ENCODE measurements at regions not wholly inside any gene's neighbourhood (a gene's known extent, or its start where the extent isn't known, plus 50 kb on each side); places are given as distances from the start of the nearest gene placed in this dataset.

- TF ChIP-seq POLR2A (IDR thresholded peaks at IDR 0.05; ENCODE audit: extremely low read depth, insufficient read length) (no peak), CTCF (IDR thresholded peaks at IDR 0.05; ENCODE audit: low read depth, low read length) (no peak), MYC (IDR thresholded peaks at IDR 0.05; ENCODE audit: low read depth, low read length) (no peak), MAX (IDR thresholded peaks at IDR 0.05; ENCODE audit: low read depth, low read length) (no peak)
These were observed 1446.4 kb downstream of the TBC1D22A start for GRCh38 chr22:48208894-48209293.

Measured in NB4 (cell line).